GM23248 (cell line): ENCODE measurements at regions not wholly inside any gene's neighbourhood (a gene's known extent, or its start where the extent isn't known, plus 50 kb on each side); places are given as distances from the start of the nearest gene placed in this dataset.
A peak's percentile ranks its signal among the peaks of the same experiment; 100 is the strongest.

ENCODE experiments used
- DNase-seq: peaks from one replicate; pipeline ENCODE4 v3.0.0-alpha.2; 2015
- H2AFZ ChIP-seq: fragments of 200-600 bp; sonication (generic); 2 replicates; pipeline ENCODE4 v1.6.1; 2016; ENCODE audit warnings: antibody characterized with exemption
- H3F3A ChIP-seq: fragments of 200-600 bp; sonication (generic); 2 replicates; pipeline ENCODE4 v1.6.1; 2016; ENCODE audit warnings: mild to moderate bottlenecking, antibody characterized with exemption, mixed run types; ENCODE audit not compliant: insufficient read depth
- H3K27ac ChIP-seq: fragments of 200-600 bp; sonication (generic); 2 replicates; pipeline ENCODE4 v1.5.1; 2016; ENCODE audit warnings: mild to moderate bottlenecking
- H3K27me3 ChIP-seq: fragments of 200-600 bp; sonication (generic); replicated peaks from 2 replicates; pipeline ENCODE4 v1.6.1; 2016; ENCODE audit warnings: mild to moderate bottlenecking; ENCODE audit not compliant: insufficient read depth
- H3K36me3 ChIP-seq: fragments of 200-600 bp; sonication (generic); 2 replicates; pipeline ENCODE4 v1.6.1; 2016; ENCODE audit warnings: low read depth, mild to moderate bottlenecking
- H3K4me1 ChIP-seq: fragments of 200-600 bp; sonication (generic); 2 replicates; pipeline ENCODE4 v1.6.1; 2016; ENCODE audit warnings: mild to moderate bottlenecking; ENCODE audit not compliant: insufficient read depth
- H3K4me2 ChIP-seq: fragments of 200-600 bp; sonication (generic); one replicate; pipeline ENCODE4 v1.6.1; 2016; ENCODE audit warnings: mild to moderate bottlenecking; ENCODE audit not compliant: unreplicated experiment
- H3K4me3 ChIP-seq: fragments of 200-600 bp; sonication (generic); 2 replicates; pipeline ENCODE4 v1.5.1; 2016; ENCODE audit warnings: mild to moderate bottlenecking
- H3K79me2 ChIP-seq: fragments of 200-600 bp; sonication (generic); 2 replicates; pipeline ENCODE4 v1.6.1; 2016; ENCODE audit warnings: mild to moderate bottlenecking; ENCODE audit not compliant: insufficient read depth
- H3K9ac ChIP-seq: fragments of 200-600 bp; sonication (generic); 2 replicates; pipeline ENCODE4 v1.6.1; 2016; ENCODE audit warnings: mild to moderate bottlenecking
- H3K9me2 ChIP-seq: fragments of 200-600 bp; sonication (generic); 2 replicates; pipeline ENCODE4 v1.6.1; 2016; ENCODE audit warnings: mixed run types, mild to moderate bottlenecking, moderate library complexity; ENCODE audit not compliant: insufficient read depth
- H3K9me3 ChIP-seq: fragments of 200-600 bp; sonication (generic); one replicate; pipeline ENCODE4 v1.6.1; 2017; ENCODE audit warnings: low read depth
- H4K20me1 ChIP-seq: fragments of 200-600 bp; sonication (generic); 2 replicates; pipeline ENCODE4 v1.6.0; 2016; ENCODE audit not compliant: insufficient read depth
- EZH2 ChIP-seq: fragments of 200-600 bp; sonication (generic); IDR thresholded peaks from 2 replicates; pipeline ENCODE4 v1.6.1; 2018; ENCODE audit warnings: antibody characterized with exemption, mild to moderate bottlenecking; ENCODE audit not compliant: insufficient read depth, poor library complexity, severe bottlenecking
- EZH2phosphoT487 ChIP-seq: fragments of 200-600 bp; sonication (generic); IDR thresholded peaks from 2 replicates; pipeline ENCODE4 v1.6.1; 2018; ENCODE audit warnings: antibody characterized with exemption, moderate library complexity, mild to moderate bottlenecking, low read depth; ENCODE audit not compliant: insufficient read depth
- WGBS, 2 experiments: methylation state at CpG; one replicate each; pipeline ENCODE4 v1.1.6; 2015 to 2017; ENCODE audit warnings: low lambda C conversion rate in 2 of 2, low coverage in 1 of 2; ENCODE audit errors: missing lambda C conversion rate in 2 of 2; 5-methylcytosine and 5-hydroxymethylcytosine counted together
- in situ Hi-C: fragments of 300-500 bp; cut with MboI; formaldehyde crosslinking; loops from 2 replicates; pipeline ENCODE4 v1.15.0; 2020

GRCh38 chr16:27123795-27124409, 57.2 kb downstream of the C16orf82 start:
- TF ChIP-seq EZH2phosphoT487 (no peak), EZH2 (no peak)
- no peak overlapping the region for H3K4me2 ChIP-seq
- no peaks in the 10 kb centered on the region for H3K27me3 ChIP-seq
- 0 out of 2 replicates have a peak, but pooled peaks cover 3% of the 10 kb centered on the region for H3K9me2 ChIP-seq
- 20 to 38% methylated on average over 7 of the region's 7 CpGs for WGBS, 2 experiments
- no peak overlapping the region for H3K27ac ChIP-seq
- H3K9me3 ChIP-seq = no peaks in the 10 kb centered on the region
- H3K36me3 ChIP-seq = no peaks in the 10 kb centered on the region
- no peaks in the 10 kb centered on the region for H3K4me1 ChIP-seq
- no peaks in the 10 kb centered on the region for H3K79me2 ChIP-seq
- no peaks in the 10 kb centered on the region for H3F3A ChIP-seq
- peak; percentile 15 for DNase-seq
- H2AFZ ChIP-seq = no peak overlapping the region
- in situ Hi-C loops = loop anchor here (25.0 kb wide), 3 partner anchors 612 to 1862 kb away; partner anchors contain the start of gene ZKSCAN2
- no peak overlapping the region for H3K9ac ChIP-seq
- no peak overlapping the region for H3K4me3 ChIP-seq
- no peaks in the 10 kb centered on the region for H4K20me1 ChIP-seq

- Histone ChIP-seq H3K9ac (no peak overlapping the region), H3K4me2 (no peak overlapping the region), H3K79me2 (no peaks in the 10 kb centered on the region), H3K9me2 (0 out of 2 replicates have a peak, but pooled peaks cover 4% of the 10 kb centered on the region), H3F3A (no peaks in the 10 kb centered on the region), H3K4me1 (no peaks in the 10 kb centered on the region), H2AFZ (no peak overlapping the region), H3K27me3 (no peaks in the 10 kb centered on the region), H3K4me3 (no peak overlapping the region), H3K27ac (no peak overlapping the region), H3K36me3 (no peaks in the 10 kb centered on the region), H4K20me1 (no peaks in the 10 kb centered on the region), H3K9me3 (no peaks in the 10 kb centered on the region)
- TF ChIP-seq EZH2phosphoT487 (no peak), EZH2 (no peak)
- in situ Hi-C loops = no loop called here
- DNase-seq = peak; percentile 69
Measured at GRCh38 chr16:27127308-27127707, 60.6 kb downstream of the C16orf82 start.

- Histone ChIP-seq H3K4me2 (no peak overlapping the region), H3K4me1 (no peaks in the 10 kb centered on the region), H3K9ac (no peak overlapping the region), H4K20me1 (no peaks in the 10 kb centered on the region), H3K9me3 (no peaks in the 10 kb centered on the region), H3K9me2 (0 out of 2 replicates have a peak, but pooled peaks cover 4% of the 10 kb centered on the region), H2AFZ (no peak overlapping the region), H3K27me3 (no peaks in the 10 kb centered on the region), H3K36me3 (no peaks in the 10 kb centered on the region), H3K4me3 (no peak overlapping the region), H3K79me2 (no peaks in the 10 kb centered on the region), H3F3A (no peaks in the 10 kb centered on the region), H3K27ac (no peak overlapping the region)
- TF ChIP-seq EZH2phosphoT487 = no peak
- no peak for TF ChIP-seq EZH2
- DNase-seq = no peak
- in situ Hi-C loops = no loop called here
- WGBS, 2 experiments = 0 to 2% methylated on average over 2 of the region's 2 CpGs
Measured at GRCh38 chr16:27129401-27129800, 62.7 kb downstream of the C16orf82 start.

GRCh38 chr16:27138257-27138656, 65.1 kb upstream of the KDM8 start:
- in situ Hi-C loops = no loop called here
- Histone ChIP-seq H2AFZ (no peak overlapping the region), H3K4me1 (no peaks in the 10 kb centered on the region), H3K9ac (no peak overlapping the region), H3K27ac (no peak overlapping the region), H3K27me3 (peaks cover 6% of the 10 kb centered on the region; the same call in 1 of the 2 replicates), H3K36me3 (no peaks in the 10 kb centered on the region), H3K4me2 (no peak overlapping the region), H3K79me2 (no peaks in the 10 kb centered on the region), H3F3A (no peaks in the 10 kb centered on the region), H4K20me1 (no peaks in the 10 kb centered on the region), H3K4me3 (no peak overlapping the region), H3K9me3 (no peaks in the 10 kb centered on the region), H3K9me2 (no peaks in the 10 kb centered on the region)
- no peak for DNase-seq
- 75 to 76% methylated on average over 5 of the region's 5 CpGs for WGBS, 2 experiments
- TF ChIP-seq EZH2phosphoT487 (no peak), EZH2 (no peak)

DNA sequence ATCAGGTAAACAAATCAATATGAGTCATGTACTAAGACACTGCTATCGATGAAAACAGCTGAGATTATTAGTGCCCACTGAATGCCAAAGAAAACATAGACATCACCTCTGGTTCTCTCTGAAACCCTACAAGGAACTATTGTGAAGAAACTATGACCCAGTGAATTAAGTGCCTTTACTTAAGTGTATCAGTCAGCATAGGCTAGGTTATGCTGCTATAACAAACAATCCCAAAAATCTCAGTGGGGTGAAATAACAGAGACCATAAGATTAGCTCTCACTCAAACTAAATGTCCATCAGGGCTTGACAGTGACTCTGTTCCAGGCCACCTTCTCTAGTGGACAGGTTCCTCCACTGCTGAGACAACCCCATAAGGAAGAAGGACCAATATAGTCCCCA, 57.7 kb upstream of the KDM8 start:
- WGBS, 2 experiments = 59 to 63% methylated on average over 1 of the region's 1 CpG
- TF ChIP-seq EZH2 = no peak
- no peak for TF ChIP-seq EZH2phosphoT487
- in situ Hi-C loops = no loop called here

More for the DNA sequence above, 57.7 kb upstream of the KDM8 start:
- no peak overlapping the region for H3K4me3 ChIP-seq
- H3K4me2 ChIP-seq = no peak overlapping the region
- H4K20me1 ChIP-seq = no peaks in the 10 kb centered on the region
- H3F3A ChIP-seq = no peaks in the 10 kb centered on the region
- no peaks in the 10 kb centered on the region for H3K36me3 ChIP-seq
- no peak overlapping the region for H3K9ac ChIP-seq
- H3K9me2 ChIP-seq = no peaks in the 10 kb centered on the region
- no peaks in the 10 kb centered on the region; the same call in 1 of the 2 replicates for H3K27me3 ChIP-seq
- H3K79me2 ChIP-seq = no peaks in the 10 kb centered on the region
- no peaks in the 10 kb centered on the region for H3K4me1 ChIP-seq
- H2AFZ ChIP-seq = no peak overlapping the region
- no peak for DNase-seq
- H3K27ac ChIP-seq = no peak overlapping the region
- H3K9me3 ChIP-seq = no peaks in the 10 kb centered on the region
